Breast epithelium (tissue), 4 donors: ENCODE measurements at regions not wholly inside any gene's neighbourhood (a gene's known extent, or its start where the extent isn't known, plus 50 kb on each side); places are given as distances from the start of the nearest gene placed in this dataset.

Experiments used
- DNase-seq, 2 donors: peaks; one replicate each; pipeline ENCODE4 v3.0.0-alpha.2; 2019; ENCODE audit warnings: low spot score in 2 of 2
- H3K27ac ChIP-seq, 2 donors: fragments of 200-600 bp; sonication (generic) in 1 of 2; one replicate each; pipeline ENCODE4 v1.5.1; 2016 to 2019; ENCODE audit warnings: mild to moderate bottlenecking in 1 of 2
- H3K27me3 ChIP-seq, 2 donors: fragments of 200-600 bp; sonication (generic) in 1 of 2; one replicate each; pipeline versions ENCODE4 v1.5.1 to v1.6.0; 2017 to 2019; ENCODE audit warnings: control low read depth in 1 of 2, mild to moderate bottlenecking in 1 of 2
- H3K36me3 ChIP-seq: fragments of 200-600 bp; one replicate; pipeline ENCODE4 v1.5.1; 2019
- H3K4me1 ChIP-seq, 2 donors: fragments of 200-600 bp; sonication (generic); one replicate each; pipeline ENCODE4 v1.5.1; 2016 to 2019; ENCODE audit warnings: control low read depth in 1 of 2
- H3K4me3 ChIP-seq, 3 donors: fragments of 200-600 bp; sonication (generic); 1 replicate in 2 of 3; 2 replicates in 1 of 3; pipeline ENCODE4 v1.5.1; 2016 to 2019; ENCODE audit warnings: mild to moderate bottlenecking in 3 of 3, moderate library complexity in 2 of 3
- H3K9me3 ChIP-seq, 2 donors: fragments of 200-600 bp; sonication (generic) in 1 of 2; one replicate each; pipeline ENCODE4 v1.5.1; 2016 to 2019; ENCODE audit warnings: control low read depth in 1 of 2
- POLR2A ChIP-seq: fragments of 450-650 bp; IDR thresholded peaks from one replicate; pipeline ENCODE4 v1.6.1; 2016; ENCODE audit warnings: antibody characterized with exemption, mild to moderate bottlenecking, moderate library complexity
- POLR2AphosphoS5 ChIP-seq, 3 donors: sonication (generic); formaldehyde crosslinking; IDR thresholded peaks; one replicate each; pipeline ENCODE4 v1.6.1; 2017; ENCODE audit warnings: antibody characterized with exemption in 3 of 3
- intact Hi-C: fragments of 100-400 bp; cut with DNase I; formaldehyde crosslinking; loops from one replicate; pipeline ENCODE4 v1.15.1; 2023; ENCODE audit warnings: low total_unique reads
- TF ChIP-seq, protein P1 (sequence below), 3 donors: fragments of 450-650 bp; IDR thresholded peaks; one replicate each; pipeline ENCODE4 v1.5.1; 2016 to 2017; ENCODE audit warnings: antibody characterized with exemption in 3 of 3, mild to moderate bottlenecking in 3 of 3, moderate library complexity in 3 of 3

DNA sequence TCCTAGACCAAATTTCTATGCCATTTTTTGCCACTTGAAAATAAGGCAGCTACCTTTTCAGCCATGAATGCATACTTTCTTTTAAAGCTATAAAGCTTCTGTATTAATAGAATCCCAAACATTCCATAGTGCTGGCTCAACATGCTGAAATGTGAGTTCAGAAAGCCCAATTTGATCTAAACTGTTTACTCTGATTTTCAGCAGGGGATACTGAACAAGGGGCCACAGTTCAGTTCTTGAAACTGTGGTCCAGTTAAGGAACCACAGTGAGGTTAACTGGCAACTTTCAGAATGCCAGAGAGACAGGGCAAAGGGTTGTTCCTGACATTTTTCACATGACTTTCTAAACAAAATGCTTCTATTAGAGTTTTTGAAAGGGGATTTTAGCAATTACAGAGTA is 85.7 kb upstream of the COL11A1 start:
- H3K4me1 ChIP-seq: no peaks in the 10 kb centered on the region
- H3K4me3 ChIP-seq: no peak overlapping the region
- DNase-seq: no peak
- H3K27me3 ChIP-seq: no peaks in the 10 kb centered on the region
- TF ChIP-seq, protein P1, sequence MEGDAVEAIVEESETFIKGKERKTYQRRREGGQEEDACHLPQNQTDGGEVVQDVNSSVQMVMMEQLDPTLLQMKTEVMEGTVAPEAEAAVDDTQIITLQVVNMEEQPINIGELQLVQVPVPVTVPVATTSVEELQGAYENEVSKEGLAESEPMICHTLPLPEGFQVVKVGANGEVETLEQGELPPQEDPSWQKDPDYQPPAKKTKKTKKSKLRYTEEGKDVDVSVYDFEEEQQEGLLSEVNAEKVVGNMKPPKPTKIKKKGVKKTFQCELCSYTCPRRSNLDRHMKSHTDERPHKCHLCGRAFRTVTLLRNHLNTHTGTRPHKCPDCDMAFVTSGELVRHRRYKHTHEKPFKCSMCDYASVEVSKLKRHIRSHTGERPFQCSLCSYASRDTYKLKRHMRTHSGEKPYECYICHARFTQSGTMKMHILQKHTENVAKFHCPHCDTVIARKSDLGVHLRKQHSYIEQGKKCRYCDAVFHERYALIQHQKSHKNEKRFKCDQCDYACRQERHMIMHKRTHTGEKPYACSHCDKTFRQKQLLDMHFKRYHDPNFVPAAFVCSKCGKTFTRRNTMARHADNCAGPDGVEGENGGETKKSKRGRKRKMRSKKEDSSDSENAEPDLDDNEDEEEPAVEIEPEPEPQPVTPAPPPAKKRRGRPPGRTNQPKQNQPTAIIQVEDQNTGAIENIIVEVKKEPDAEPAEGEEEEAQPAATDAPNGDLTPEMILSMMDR (IDR thresholded peaks at IDR 0.05): no peak
- no peak for TF ChIP-seq POLR2A
- no peak for TF ChIP-seq POLR2AphosphoS5 (IDR thresholded peaks at IDR 0.05)
- no peaks in the 10 kb centered on the region for H3K9me3 ChIP-seq
- no peak overlapping the region for H3K27ac ChIP-seq
- H3K36me3 ChIP-seq: no peaks in the 10 kb centered on the region
- intact Hi-C loops: no loop called here

DNA sequence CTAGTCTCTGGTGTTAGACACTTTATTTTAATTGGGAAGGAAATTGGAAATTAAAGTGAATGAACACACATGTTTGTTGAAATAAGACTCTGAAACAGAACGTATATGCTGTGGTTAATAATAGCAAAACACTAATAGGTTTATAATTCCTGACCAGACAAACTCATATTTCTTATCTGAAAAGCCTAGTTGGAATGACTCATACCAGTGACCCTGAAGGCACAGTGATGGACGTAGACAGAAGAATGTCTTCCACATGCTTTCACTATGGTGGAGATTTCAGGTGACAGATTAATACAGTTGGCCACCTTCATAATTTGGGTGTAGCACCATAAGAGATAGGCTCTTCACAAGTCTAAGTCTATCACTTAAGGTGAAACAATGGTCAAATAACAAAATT is 83.0 kb upstream of the COL11A1 start:
- DNase-seq: no peak
- Histone ChIP-seq H3K27ac (no peak overlapping the region), H3K4me1 (no peaks in the 10 kb centered on the region), H3K27me3 (no peaks in the 10 kb centered on the region), H3K4me3 (no peak overlapping the region), H3K36me3 (no peaks in the 10 kb centered on the region), H3K9me3 (peaks cover 0 to 2% of the 10 kb centered on the region in 2 donors)
- TF ChIP-seq POLR2A (no peak), POLR2AphosphoS5 (IDR thresholded peaks at IDR 0.05) (no peak)
- TF ChIP-seq, protein P1 (IDR thresholded peaks at IDR 0.05): no peak
- intact Hi-C loops: no loop called here

DNA sequence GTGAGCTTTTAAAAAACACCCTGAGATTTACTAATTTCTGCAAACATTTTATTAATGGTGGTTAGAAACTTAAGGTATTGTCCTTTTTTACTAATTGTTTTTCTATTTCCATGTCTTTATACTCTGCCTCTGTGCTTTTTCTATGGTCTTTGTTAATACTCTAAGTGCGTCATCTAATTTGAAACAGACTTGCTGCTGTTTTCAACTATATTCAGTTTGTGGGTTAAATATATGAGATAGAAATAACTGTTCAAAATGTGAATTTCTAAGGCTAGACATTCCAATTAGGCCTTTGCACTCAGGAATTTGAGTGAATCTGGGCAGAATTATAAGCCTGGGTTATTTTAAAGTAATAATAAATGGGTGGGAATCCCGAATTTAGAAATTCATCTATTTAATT is 82.4 kb upstream of the COL11A1 start:
- intact Hi-C loops: no loop called here
- Histone ChIP-seq H3K9me3 (peaks cover 0 to 7% of the 10 kb centered on the region in 2 donors), H3K27ac (no peak overlapping the region), H3K4me1 (no peaks in the 10 kb centered on the region), H3K4me3 (no peak overlapping the region), H3K36me3 (no peaks in the 10 kb centered on the region), H3K27me3 (no peaks in the 10 kb centered on the region)
- TF ChIP-seq POLR2AphosphoS5 (IDR thresholded peaks at IDR 0.05) (no peak), POLR2A (no peak)
- TF ChIP-seq, protein P1 (IDR thresholded peaks at IDR 0.05): no peak
- no peak for DNase-seq

DNA sequence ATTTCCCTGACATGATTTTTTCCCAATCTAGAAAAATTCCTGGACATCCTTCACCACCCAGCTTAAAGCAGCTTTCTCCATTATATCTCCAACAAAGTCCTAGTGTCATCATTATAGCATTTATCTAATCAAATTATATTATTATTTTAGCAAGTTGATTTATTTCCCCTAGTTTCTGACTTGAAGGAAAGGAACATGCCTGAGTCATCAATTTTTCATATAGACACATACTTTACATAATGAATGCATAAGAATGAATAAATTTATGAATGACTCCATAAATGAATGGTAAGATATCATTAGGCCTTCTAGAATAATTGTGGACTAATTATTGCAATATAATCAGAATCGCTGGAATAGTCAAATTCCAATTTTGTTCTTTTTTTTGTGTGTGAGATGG is 79.4 kb upstream of the COL11A1 start:
- H3K4me1 ChIP-seq: no peaks in the 10 kb centered on the region
- intact Hi-C loops: no loop called here
- H3K27me3 ChIP-seq: no peaks in the 10 kb centered on the region
- DNase-seq: no peak
- TF ChIP-seq, protein P1 (IDR thresholded peaks at IDR 0.05): no peak
- TF ChIP-seq POLR2A (no peak), POLR2AphosphoS5 (IDR thresholded peaks at IDR 0.05) (no peak)
- no peak overlapping the region for H3K4me3 ChIP-seq
- peaks cover 0 to 15% of the 10 kb centered on the region in 2 donors for H3K9me3 ChIP-seq
- H3K27ac ChIP-seq: no peak overlapping the region
- H3K36me3 ChIP-seq: no peaks in the 10 kb centered on the region

DNA sequence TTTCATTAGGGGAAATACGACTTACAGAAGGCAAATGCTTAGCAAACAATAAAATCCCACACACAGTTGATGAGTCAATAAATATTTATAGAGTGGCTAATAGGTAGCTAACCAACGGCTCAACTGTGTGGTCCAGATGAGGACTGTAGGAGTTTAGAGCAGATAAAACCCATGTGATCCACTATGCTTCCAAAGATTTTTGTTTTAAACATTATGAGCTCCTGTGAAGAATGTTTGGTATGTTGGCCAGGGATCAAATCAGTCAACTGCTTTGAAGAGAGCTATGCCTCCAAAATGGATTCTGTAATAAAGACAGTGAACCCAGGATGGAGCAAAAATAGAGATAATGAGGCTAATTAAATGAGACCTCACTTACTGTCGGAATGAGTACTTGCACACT is 72.3 kb upstream of the COL11A1 start:
- DNase-seq: no peak
- H3K27me3 ChIP-seq: no peaks in the 10 kb centered on the region
- TF ChIP-seq, protein P1 (IDR thresholded peaks at IDR 0.05): no peak
- TF ChIP-seq POLR2A (no peak), POLR2AphosphoS5 (IDR thresholded peaks at IDR 0.05) (no peak)
- H3K9me3 ChIP-seq: peaks cover 0 to 7% of the 10 kb centered on the region in 2 donors
- intact Hi-C loops: no loop called here
- no peak overlapping the region for H3K4me3 ChIP-seq
- H3K27ac ChIP-seq: no peak overlapping the region
- no peaks in the 10 kb centered on the region for H3K36me3 ChIP-seq
- no peaks in the 10 kb centered on the region for H3K4me1 ChIP-seq
